Kidney (tissue), 13 donors: ENCODE measurements at regions not wholly inside any gene's neighbourhood (a gene's known extent, or its start where the extent isn't known, plus 50 kb on each side); places are given as distances from the start of the nearest gene placed in this dataset.
A peak's percentile ranks its signal among the peaks of the same experiment; 100 is the strongest.

ENCODE experiments used
- DNase-seq, 5 donors: peaks; one replicate each; pipeline ENCODE4 v3.0.0-alpha.2; 2013 to 2020
- FAIRE-seq: peaks from 2 replicates; lab custom pipeline; 2012; peaks lifted over from hg19 to GRCh38; lab: Jason Lieb, UNC
- H3K27ac ChIP-seq, 2 donors: one replicate each; pipeline ENCODE4 v1.7.0; 2013; ENCODE audit warnings: low read depth in 2 of 2, low read length in 2 of 2, inconsistent platforms in 1 of 2
- H3K27me3 ChIP-seq: one replicate; pipeline ENCODE4 v1.7.1; 2013; ENCODE audit warnings: low read length, inconsistent platforms; ENCODE audit not compliant: control insufficient read depth, insufficient read depth
- H3K36me3 ChIP-seq, 3 donors: one replicate each; pipeline versions ENCODE4 v1.7.0 to v1.7.1; 2013; ENCODE audit warnings: low read length in 3 of 3, control low read depth in 1 of 3, inconsistent platforms in 1 of 3; ENCODE audit not compliant: insufficient read depth in 3 of 3, control insufficient read depth in 2 of 3
- H3K4me1 ChIP-seq, 3 donors: one replicate each; pipeline versions ENCODE4 v1.7.0 to v1.7.1; 2013; ENCODE audit warnings: low read length in 3 of 3, inconsistent platforms in 1 of 3, low read depth in 1 of 3; ENCODE audit not compliant: control insufficient read depth in 2 of 3, insufficient read depth in 2 of 3
- H3K4me3 ChIP-seq, 3 donors: one replicate each; pipeline versions ENCODE4 v1.7.0 to v1.8.1; 2013; ENCODE audit warnings: low read length in 3 of 3, control low read depth in 1 of 3, inconsistent platforms in 1 of 3
- H3K9ac ChIP-seq, 3 donors: one replicate each; pipeline versions ENCODE4 v1.7.0 to v1.7.1; 2013; ENCODE audit warnings: low read length in 3 of 3, control low read depth in 1 of 3, inconsistent platforms in 1 of 3
- H3K9me3 ChIP-seq, 3 donors: one replicate each; pipeline versions ENCODE4 v1.7.0 to v1.7.1; 2013; ENCODE audit warnings: low read length in 3 of 3, control low read depth in 1 of 3, inconsistent platforms in 1 of 3; ENCODE audit not compliant: control insufficient read depth in 2 of 3, insufficient read depth in 1 of 3
- CTCF ChIP-seq: IDR thresholded peaks from 3 replicates; pipeline ENCODE4 v1.5.1; 2012; ENCODE audit warnings: mild to moderate bottlenecking, moderate library complexity, borderline replicate concordance; ENCODE audit not compliant: insufficient read depth; ENCODE audit errors: extremely low read depth
- intact Hi-C: fragments of 100-400 bp; cut with DNase I; formaldehyde crosslinking; loops from one replicate; pipeline ENCODE4 v1.11.1; 2022
- donor health status: control.
- donor health status: control.
- donor health status: control.
- donor health status: control.
- donor health status: control.
- donor health status: DM: yes; HTN: yes; CAD: no.
- donor health status: Normal renal cell carcinoma (clear cell type).

DNA sequence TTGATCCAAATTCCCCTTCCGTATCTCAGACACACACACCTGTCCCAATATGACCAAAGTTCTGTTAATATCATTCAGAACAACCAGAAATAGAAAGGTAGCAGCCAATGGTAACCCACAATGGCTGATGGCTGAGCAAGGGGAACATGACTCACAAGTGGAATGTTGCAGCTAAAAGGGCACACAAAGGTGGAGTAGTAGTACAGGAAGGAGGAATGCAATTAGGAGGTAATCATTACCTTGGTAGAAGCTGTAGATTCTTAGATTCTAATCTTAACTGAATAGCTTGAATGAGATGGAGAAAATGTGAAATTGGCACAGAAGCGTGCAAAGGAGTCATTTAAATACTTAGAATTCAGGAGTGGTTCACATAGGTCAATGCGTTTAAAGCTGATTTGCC, 347.9 kb downstream of the NR2F2 start:
- Histone ChIP-seq H3K27me3 (no peaks in the 10 kb centered on the region), H3K9ac (no peak overlapping the region), H3K27ac (no peak overlapping the region), H3K4me3 (no peak overlapping the region), H3K4me1 (no peaks in the 10 kb centered on the region), H3K36me3 (no peaks in the 10 kb centered on the region), H3K9me3 (peaks cover 0 to 6% (median 2%) of the 10 kb centered on the region in 3 donors)
- DNase-seq (no peak), FAIRE-seq (no peak)
- intact Hi-C loops = no loop called here
- TF ChIP-seq CTCF = no peak

GRCh38 chr15:96687388-96688107, 357.0 kb downstream of the NR2F2 start:
- no peak for TF ChIP-seq CTCF
- no peaks in the 10 kb centered on the region for H3K4me1 ChIP-seq
- FAIRE-seq = no peak
- H3K27ac ChIP-seq = no peak overlapping the region
- H3K36me3 ChIP-seq = no peaks in the 10 kb centered on the region
- DNase-seq = no peak
- H3K9me3 ChIP-seq = no peaks in the 10 kb centered on the region
- no peaks in the 10 kb centered on the region for H3K27me3 ChIP-seq
- intact Hi-C loops = no loop called here
- H3K4me3 ChIP-seq = no peak overlapping the region
- no peak overlapping the region for H3K9ac ChIP-seq

DNA sequence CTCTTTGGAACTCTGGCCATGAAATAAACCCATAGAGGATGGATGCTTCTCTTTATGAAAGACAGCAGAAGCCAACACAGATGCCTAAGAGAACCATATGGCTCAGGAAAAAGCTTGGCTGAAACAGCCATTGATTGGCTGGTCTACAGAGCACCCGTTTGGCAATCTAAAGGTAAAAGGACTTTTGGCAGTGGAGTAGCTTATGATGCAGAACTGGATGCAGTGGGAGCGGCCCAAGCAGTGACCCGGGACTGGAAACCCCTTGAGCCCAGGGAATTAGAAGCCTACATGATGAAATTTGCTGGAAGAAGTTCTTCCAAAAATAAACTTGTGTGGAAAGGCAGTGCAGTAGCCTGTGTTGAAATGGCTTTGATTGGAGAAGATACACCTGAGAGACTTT, 360.2 kb downstream of the NR2F2 start:
- intact Hi-C loops = no loop called here
- Histone ChIP-seq H3K9ac (no peak overlapping the region), H3K36me3 (no peaks in the 10 kb centered on the region), H3K27ac (no peak overlapping the region), H3K4me3 (no peak overlapping the region), H3K4me1 (no peaks in the 10 kb centered on the region), H3K27me3 (no peaks in the 10 kb centered on the region), H3K9me3 (no peaks in the 10 kb centered on the region)
- DNase-seq (peak in 3 of 5 donors; percentile 17 to 50 (median 37)), FAIRE-seq (no peak)
- no peak for TF ChIP-seq CTCF

DNA sequence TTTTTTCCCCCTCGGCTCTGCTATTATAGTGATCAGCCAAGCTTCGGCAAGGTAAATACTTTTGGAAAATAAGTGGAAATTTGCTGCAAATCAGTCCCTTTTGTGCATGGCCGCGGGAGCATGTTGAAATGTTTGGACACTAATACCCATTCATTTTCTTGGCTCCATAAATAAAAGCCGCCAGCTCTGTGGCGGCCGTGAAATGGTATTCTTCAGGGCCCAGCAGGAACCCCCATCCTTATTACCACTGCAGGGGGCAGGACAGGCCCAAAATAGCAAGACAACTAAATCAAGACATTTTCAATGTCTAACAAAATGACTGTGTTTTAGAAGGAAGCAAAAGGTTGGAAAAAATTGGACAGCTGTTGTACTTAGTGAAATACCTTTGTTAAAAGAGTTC, 362.3 kb downstream of the NR2F2 start:
- Histone ChIP-seq H3K4me1 (no peaks in the 10 kb centered on the region), H3K27ac (no peak overlapping the region), H3K4me3 (no peak overlapping the region), H3K36me3 (no peaks in the 10 kb centered on the region), H3K9me3 (no peaks in the 10 kb centered on the region), H3K27me3 (no peaks in the 10 kb centered on the region), H3K9ac (no peak overlapping the region)
- FAIRE-seq = no peak
- no peak for TF ChIP-seq CTCF
- no peak for DNase-seq
- intact Hi-C loops = no loop called here
